Omental fat pad (tissue), 3 donors: ENCODE measurements at regions not wholly inside any gene's neighbourhood (a gene's known extent, or its start where the extent isn't known, plus 50 kb on each side); places are given as distances from the start of the nearest gene placed in this dataset.

Source experiments
- ATAC-seq: fragments of 150-250 bp; one replicate; pipeline ENCODE4 v1.9.1; 2016; ENCODE audit warnings: mild to moderate bottlenecking, moderate library complexity; ENCODE audit not compliant: low FRiP score
- DNase-seq: peaks from one replicate; pipeline ENCODE4 v3.0.0-alpha.2; 2019; ENCODE audit warnings: low spot score
- TF ChIP-seq, protein P1 (sequence below), 3 donors: fragments of 450-650 bp; IDR thresholded peaks; one replicate each; pipeline ENCODE4 v1.5.1; 2016 to 2017; ENCODE audit warnings: antibody characterized with exemption in 3 of 3, mild to moderate bottlenecking in 3 of 3, moderate library complexity in 2 of 3

DNA sequence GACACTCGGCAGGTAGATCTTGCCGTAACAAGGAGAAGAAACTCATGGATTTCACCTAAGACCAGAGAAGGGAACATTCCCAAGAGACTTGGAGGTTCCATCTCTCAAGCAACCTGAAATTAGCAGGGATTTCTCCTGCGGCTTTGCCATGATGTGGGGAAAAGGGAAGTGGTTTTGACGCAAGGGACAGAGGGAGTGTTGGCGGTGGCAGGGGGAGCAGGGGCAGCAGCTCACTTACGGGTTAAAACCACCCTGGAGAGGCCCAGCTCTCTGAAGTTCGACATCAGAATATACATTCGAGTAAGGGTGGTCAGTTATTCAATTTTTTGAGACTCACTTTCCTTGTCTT, 76.1 kb upstream of the POMP start:
- TF ChIP-seq, protein P1, sequence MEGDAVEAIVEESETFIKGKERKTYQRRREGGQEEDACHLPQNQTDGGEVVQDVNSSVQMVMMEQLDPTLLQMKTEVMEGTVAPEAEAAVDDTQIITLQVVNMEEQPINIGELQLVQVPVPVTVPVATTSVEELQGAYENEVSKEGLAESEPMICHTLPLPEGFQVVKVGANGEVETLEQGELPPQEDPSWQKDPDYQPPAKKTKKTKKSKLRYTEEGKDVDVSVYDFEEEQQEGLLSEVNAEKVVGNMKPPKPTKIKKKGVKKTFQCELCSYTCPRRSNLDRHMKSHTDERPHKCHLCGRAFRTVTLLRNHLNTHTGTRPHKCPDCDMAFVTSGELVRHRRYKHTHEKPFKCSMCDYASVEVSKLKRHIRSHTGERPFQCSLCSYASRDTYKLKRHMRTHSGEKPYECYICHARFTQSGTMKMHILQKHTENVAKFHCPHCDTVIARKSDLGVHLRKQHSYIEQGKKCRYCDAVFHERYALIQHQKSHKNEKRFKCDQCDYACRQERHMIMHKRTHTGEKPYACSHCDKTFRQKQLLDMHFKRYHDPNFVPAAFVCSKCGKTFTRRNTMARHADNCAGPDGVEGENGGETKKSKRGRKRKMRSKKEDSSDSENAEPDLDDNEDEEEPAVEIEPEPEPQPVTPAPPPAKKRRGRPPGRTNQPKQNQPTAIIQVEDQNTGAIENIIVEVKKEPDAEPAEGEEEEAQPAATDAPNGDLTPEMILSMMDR (IDR thresholded peaks at IDR 0.05): no peak
- ATAC-seq: no peak
- DNase-seq: no peak

DNA sequence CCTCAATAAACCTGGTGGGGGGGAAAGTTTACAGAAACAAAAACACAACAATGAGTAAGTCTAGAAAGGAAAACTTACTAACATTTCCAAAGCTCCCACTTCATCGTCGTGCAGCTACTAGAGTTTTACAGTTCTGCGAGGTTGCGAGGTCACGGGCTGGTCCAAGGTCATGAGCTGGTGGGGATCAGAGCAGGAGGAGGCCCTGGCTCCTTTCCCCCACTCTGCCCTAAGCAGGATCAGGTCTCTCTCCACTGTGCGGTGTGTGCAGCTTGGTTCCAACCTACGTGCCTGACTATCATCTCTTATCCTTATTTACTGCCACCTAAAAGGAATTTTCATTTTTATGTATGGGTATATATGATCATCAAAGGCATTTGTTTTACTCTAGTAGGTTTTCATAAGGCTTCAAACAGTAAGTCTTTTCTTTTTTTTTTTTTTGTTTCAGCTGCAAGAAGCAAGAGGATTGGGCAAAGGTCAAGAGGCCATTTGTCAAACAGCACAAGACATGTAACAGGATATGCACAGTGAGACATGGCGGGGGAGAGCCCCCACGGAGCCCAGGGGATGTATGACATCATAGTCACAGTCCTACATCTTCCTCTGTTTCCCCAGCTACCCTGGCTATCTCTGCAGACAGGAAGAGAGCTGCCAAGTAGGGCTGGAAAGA, 76.6 kb upstream of the POMP start:
- DNase-seq (no peak), ATAC-seq (no peak)
- TF ChIP-seq, protein P1 (IDR thresholded peaks at IDR 0.05): no peak

DNA sequence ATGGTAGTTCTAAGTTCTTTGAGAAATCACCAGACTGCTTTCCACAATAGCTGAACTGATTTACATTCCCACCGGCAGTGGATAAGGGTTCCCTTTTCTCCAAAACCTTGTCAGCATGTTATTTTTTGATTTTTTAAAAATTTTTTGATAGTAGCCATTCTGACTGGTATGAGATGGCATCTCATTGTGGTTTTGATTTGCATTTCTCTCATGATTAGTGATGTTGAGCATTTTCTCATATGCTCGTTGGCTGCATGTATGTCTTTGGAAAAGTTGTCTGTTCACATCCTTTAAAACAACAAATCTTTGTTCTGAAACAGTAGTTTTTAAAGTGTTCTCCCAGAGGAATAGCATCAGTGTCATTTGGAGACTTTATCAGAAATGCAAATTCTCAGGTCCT, 77.5 kb upstream of the POMP start:
- ATAC-seq (no peak), DNase-seq (no peak)
- TF ChIP-seq, protein P1 (IDR thresholded peaks at IDR 0.05): no peak

DNA sequence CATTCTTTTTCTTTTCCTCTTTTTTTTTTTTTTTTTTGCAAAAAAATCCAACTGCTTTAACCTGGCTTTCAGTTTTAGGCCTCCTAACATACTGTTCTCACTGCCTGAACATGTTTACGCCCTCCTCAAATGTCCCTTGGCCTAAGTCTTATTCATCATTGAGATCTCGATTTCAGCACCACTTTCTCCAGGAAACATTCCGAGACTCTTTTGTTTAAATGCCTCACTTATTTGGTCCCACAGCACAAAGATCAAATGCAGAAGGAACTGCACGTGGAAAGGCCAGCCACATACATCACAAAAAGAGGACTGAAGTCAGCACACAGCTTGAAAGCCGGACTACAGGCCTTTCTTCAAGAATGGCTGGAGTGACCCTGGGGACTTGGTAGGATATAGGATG, 79.2 kb upstream of the POMP start:
- TF ChIP-seq, protein P1 (IDR thresholded peaks at IDR 0.05): no peak
- no peak for ATAC-seq
- DNase-seq: no peak

DNA sequence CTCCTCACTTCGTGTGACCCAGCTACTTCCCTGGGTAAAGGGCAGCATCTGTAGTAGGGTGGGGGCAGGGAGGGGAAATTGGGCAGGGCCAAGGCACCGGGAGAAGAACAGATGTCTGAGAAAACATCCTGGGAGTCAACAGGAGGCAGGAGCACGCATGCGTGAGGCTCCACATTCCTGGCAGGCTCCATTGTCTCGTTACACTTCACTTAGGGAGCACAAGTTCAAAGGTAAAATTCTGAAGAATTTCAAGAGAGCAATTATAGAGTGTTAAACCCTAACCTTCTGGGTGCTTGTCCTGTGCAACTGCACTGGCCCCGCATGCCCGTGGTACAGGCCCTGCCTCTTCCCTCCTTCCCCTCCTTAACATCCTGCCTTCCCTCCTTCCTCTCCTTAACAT, 79.6 kb upstream of the POMP start:
- DNase-seq (no peak), ATAC-seq (no peak)
- TF ChIP-seq, protein P1 (IDR thresholded peaks at IDR 0.05): no peak

DNA sequence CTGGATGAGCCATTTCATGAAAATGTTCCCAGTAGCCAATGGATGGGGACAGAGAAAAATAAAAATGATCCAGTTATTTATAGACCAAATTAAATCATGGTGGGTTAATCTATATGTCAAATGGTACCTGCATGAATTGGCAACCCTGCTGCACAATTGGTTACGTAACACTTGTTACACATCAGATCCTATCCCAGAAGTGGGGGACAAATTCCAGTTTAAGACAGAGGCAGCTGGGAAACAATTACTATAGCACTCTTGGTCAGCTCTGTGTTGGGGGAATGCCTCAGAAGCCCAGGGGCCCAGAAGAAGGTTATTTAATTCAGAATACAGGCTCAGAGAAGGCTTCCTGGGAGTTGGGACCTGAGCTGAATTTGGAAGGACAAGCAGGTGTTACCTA, 81.1 kb upstream of the FLT1 start:
- TF ChIP-seq, protein P1 (IDR thresholded peaks at IDR 0.05): no peak
- DNase-seq (no peak), ATAC-seq (no peak)

DNA sequence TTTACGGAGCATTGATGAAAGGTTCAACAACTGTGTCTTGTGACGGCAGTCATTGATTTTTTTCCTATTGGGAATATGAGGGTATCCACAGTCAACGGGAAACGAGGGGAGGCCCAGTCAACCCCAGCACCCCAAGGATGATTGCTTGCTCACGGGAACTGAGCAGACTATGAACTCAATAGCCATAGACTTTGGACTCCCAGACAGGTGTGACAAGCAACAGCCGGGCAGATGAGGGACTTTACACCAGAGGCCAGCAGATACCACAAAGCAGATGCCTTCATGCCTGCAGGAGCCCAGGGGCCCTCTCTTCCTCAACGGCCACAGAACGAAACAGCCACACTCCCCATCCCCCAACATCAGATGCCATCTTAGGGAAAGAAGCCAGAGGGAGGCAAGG, 80.3 kb upstream of the FLT1 start:
- no peak for DNase-seq

More for the DNA sequence above, 80.3 kb upstream of the FLT1 start:
- TF ChIP-seq, protein P1 (IDR thresholded peaks at IDR 0.05): no peak
- ATAC-seq: no peak
